ENCODE measurements at regions not wholly inside any gene's neighbourhood (a gene's known extent, or its start where the extent isn't known, plus 50 kb on each side); places are given as distances from the start of the nearest gene placed in this dataset.

- TF ChIP-seq CTCF (IDR thresholded peaks at IDR 0.05) (no peak), POLR2A (IDR thresholded peaks at IDR 0.05) (no peak)
Measured at GRCh38 chr5:89110916-89111646, 228.1 kb upstream of the MEF2C start.
